H9 (cell line): ENCODE measurements at regions not wholly inside any gene's neighbourhood (a gene's known extent, or its start where the extent isn't known, plus 50 kb on each side); places are given as distances from the start of the nearest gene placed in this dataset.

Source experiments
- DNase-seq: peaks from one replicate; pipeline ENCODE4 v3.0.0-alpha.2; 2017
- H2AFZ ChIP-seq: one replicate; pipeline ENCODE4 v1.6.1; 2013; ENCODE audit warnings: mild to moderate bottlenecking, low read length, control low read depth, moderate library complexity
- H2AK5ac ChIP-seq: 2 replicates; pipeline ENCODE4 v1.6.1; 2013; ENCODE audit warnings: low read length, control low read depth, mixed read lengths; ENCODE audit not compliant: insufficient read length
- H2BK120ac ChIP-seq: one replicate; pipeline ENCODE4 v1.6.1; 2013; ENCODE audit warnings: low read depth, mild to moderate bottlenecking, low read length, control low read depth, inconsistent platforms; ENCODE audit not compliant: poor library complexity, severe bottlenecking
- H2BK12ac ChIP-seq: 2 replicates; pipeline ENCODE4 v1.6.1; 2013; ENCODE audit warnings: low read length, control low read depth, mixed read lengths, low read depth; ENCODE audit not compliant: insufficient read length
- H2BK15ac ChIP-seq: 2 replicates; pipeline ENCODE4 v1.6.1; 2013; ENCODE audit warnings: low read depth, low read length, control low read depth
- H2BK20ac ChIP-seq: one replicate; pipeline ENCODE4 v1.6.1; 2013; ENCODE audit warnings: low read depth, mild to moderate bottlenecking, low read length, control low read depth, inconsistent platforms; ENCODE audit not compliant: poor library complexity, severe bottlenecking
- H2BK5ac ChIP-seq: 2 replicates; pipeline ENCODE4 v1.6.1; 2013; ENCODE audit warnings: low read length, control low read depth, mixed read lengths; ENCODE audit not compliant: insufficient read length
- H3K14ac ChIP-seq: 2 replicates; pipeline ENCODE4 v1.6.1; 2013; ENCODE audit warnings: low read length, control low read depth; ENCODE audit not compliant: insufficient read depth
- H3K18ac ChIP-seq: 2 replicates; pipeline ENCODE4 v1.6.1; 2013; ENCODE audit warnings: low read depth, mild to moderate bottlenecking, mixed read lengths, low read length, control low read depth; ENCODE audit not compliant: insufficient read length
- H3K23ac ChIP-seq: 2 replicates; pipeline ENCODE4 v1.6.1; 2013; ENCODE audit warnings: low read length, control low read depth, mixed read lengths, low read depth; ENCODE audit not compliant: insufficient read length
- H3K23me2 ChIP-seq: 2 replicates; pipeline ENCODE4 v1.6.1; 2013; ENCODE audit warnings: low read depth, mild to moderate bottlenecking, mixed read lengths, low read length, control low read depth; ENCODE audit not compliant: insufficient read length, poor library complexity, severe bottlenecking
- H3K27ac ChIP-seq: 2 replicates; pipeline ENCODE4 v1.5.1; 2013; ENCODE audit warnings: low read length, control low read depth, mixed read lengths, low read depth; ENCODE audit not compliant: insufficient read length
- H3K27me3 ChIP-seq: 2 replicates; pipeline ENCODE4 v1.6.1; 2013; ENCODE audit warnings: low read length, control low read depth, inconsistent platforms; ENCODE audit not compliant: insufficient read depth
- H3K4ac ChIP-seq: 2 replicates; pipeline ENCODE4 v1.6.1; 2013; ENCODE audit warnings: low read depth, mild to moderate bottlenecking, control low read depth, inconsistent platforms, low read length, moderate library complexity
- H3K4me1 ChIP-seq: 2 replicates; pipeline ENCODE4 v1.6.1; 2013; ENCODE audit warnings: low read length, control low read depth, inconsistent platforms; ENCODE audit not compliant: insufficient read depth
- H3K4me2 ChIP-seq: 2 replicates; pipeline ENCODE4 v1.6.1; 2013; ENCODE audit warnings: low read length, control low read depth, mixed read lengths; ENCODE audit not compliant: insufficient read length, insufficient read depth
- H3K56ac ChIP-seq: 2 replicates; pipeline ENCODE4 v1.6.1; 2013; ENCODE audit warnings: low read depth, mild to moderate bottlenecking, mixed read lengths, low read length, control low read depth; ENCODE audit not compliant: insufficient read length
- H3K79me1 ChIP-seq: 2 replicates; pipeline ENCODE4 v1.6.1; 2013; ENCODE audit warnings: low read depth, mild to moderate bottlenecking, moderate library complexity, low read length, control low read depth, inconsistent platforms; ENCODE audit not compliant: insufficient read depth, poor library complexity, severe bottlenecking
- H3K79me2 ChIP-seq: 2 replicates; pipeline ENCODE4 v1.6.1; 2013; ENCODE audit warnings: low read length, control low read depth, inconsistent platforms; ENCODE audit not compliant: insufficient read depth
- H3K9ac ChIP-seq: 2 replicates; pipeline ENCODE4 v1.6.1; 2013; ENCODE audit warnings: low read length, control low read depth, mixed read lengths; ENCODE audit not compliant: insufficient read length; ENCODE audit errors: extremely low read depth
- H3K9me3 ChIP-seq: one replicate; pipeline ENCODE4 v1.6.1; 2013; ENCODE audit warnings: low read depth, low read length, inconsistent platforms; ENCODE audit not compliant: control insufficient read depth
- H3T11ph ChIP-seq: one replicate; pipeline ENCODE4 v1.6.1; 2013; ENCODE audit warnings: mild to moderate bottlenecking, low read length, control low read depth, inconsistent platforms
- H4K20me1 ChIP-seq: one replicate; pipeline ENCODE4 v1.6.1; 2013; ENCODE audit not compliant: control insufficient read depth, insufficient read length, insufficient read depth
- H4K5ac ChIP-seq: 2 replicates; pipeline ENCODE4 v1.6.1; 2013; ENCODE audit warnings: low read depth, mild to moderate bottlenecking, mixed read lengths, low read length, control low read depth; ENCODE audit not compliant: insufficient read length
- H4K8ac ChIP-seq: replicated peaks from 2 replicates; pipeline ENCODE4 v1.6.1; 2013; ENCODE audit warnings: low read length, control low read depth, mixed read lengths, low read depth; ENCODE audit not compliant: insufficient read length
- H4K91ac ChIP-seq: 2 replicates; pipeline ENCODE4 v1.6.1; 2013; ENCODE audit warnings: low read depth, mild to moderate bottlenecking, moderate library complexity, mixed read lengths, low read length, control low read depth; ENCODE audit not compliant: insufficient read length
- H3K27ac Mint-ChIP-seq, 3 experiments: 2 replicates in 2 of 3; 3 replicates in 1 of 3; pipeline ENCODE4 v1.8.0; 2020 to 2021; ENCODE audit warnings: mixed read lengths in 3 of 3, mild to moderate bottlenecking in 1 of 3, moderate library complexity in 1 of 3
- H3K27me3 Mint-ChIP-seq: 2 replicates; pipeline ENCODE4 v1.8.0; 2021; ENCODE audit warnings: low read depth, mild to moderate bottlenecking, moderate library complexity, mixed read lengths
- H3K36me3 Mint-ChIP-seq, 3 experiments: 2 replicates in 2 of 3; 3 replicates in 1 of 3; pipeline ENCODE4 v1.8.0; 2020 to 2021; ENCODE audit warnings: low read depth in 3 of 3, mixed read lengths in 3 of 3; ENCODE audit not compliant: insufficient read depth in 1 of 3
- H3K4me1 Mint-ChIP-seq, 2 experiments: 2 replicates each; pipeline ENCODE4 v1.8.0; 2020; ENCODE audit warnings: mixed read lengths in 2 of 2
- H3K4me3 Mint-ChIP-seq, 2 experiments: 2 replicates in 1 of 2; 3 replicates in 1 of 2; pipeline ENCODE4 v1.8.0; 2020 to 2021; ENCODE audit warnings: mild to moderate bottlenecking in 2 of 2, mixed read lengths in 2 of 2, moderate library complexity in 1 of 2
- H3K9me3 Mint-ChIP-seq, 2 experiments: 2 replicates in 1 of 2; 3 replicates in 1 of 2; pipeline ENCODE4 v1.8.0; 2020; ENCODE audit warnings: mild to moderate bottlenecking in 2 of 2, mixed read lengths in 2 of 2, moderate library complexity in 1 of 2
- CTCF ChIP-seq: fragments of 200-600 bp; sonication (generic); conservative IDR thresholded peaks from 3 replicates; pipeline ENCODE4 v1.8.0; 2021; ENCODE audit warnings: antibody characterized with exemption, mild to moderate bottlenecking
- WGBS: extraction: QIAGEN DNeasy Blood & Tissue Kit; methylation state at CpG from one replicate; pipeline ENCODE4 v1.1.7; 2013; ENCODE audit warnings: missing lambda C conversion rate, low lambda C conversion rate, mixed read lengths; ENCODE audit not compliant: insufficient read length; ENCODE audit errors: extremely low coverage; 5-methylcytosine and 5-hydroxymethylcytosine counted together

- H3T11ph ChIP-seq = no peak overlapping the region
- peaks cover 21% of the 10 kb centered on the region; the same call in 1 of the 2 replicates for H3K27me3 ChIP-seq
- H3K27me3 Mint-ChIP-seq = peaks cover 94% of the 10 kb centered on the region
- H4K91ac ChIP-seq = no peak overlapping the region
- H3K79me1 ChIP-seq = no peaks in the 10 kb centered on the region
- H2BK12ac ChIP-seq = no peak overlapping the region
- no peak overlapping the region for H3K9ac ChIP-seq
- TF ChIP-seq CTCF = no peak
- H3K4ac ChIP-seq = no peak overlapping the region
- no peak overlapping the region for H2BK120ac ChIP-seq
- H3K56ac ChIP-seq = no peak overlapping the region
- H4K8ac ChIP-seq = no peak overlapping the region
- no peak overlapping the region for H3K27ac Mint-ChIP-seq
- H2AFZ ChIP-seq = no peak overlapping the region
- H3K14ac ChIP-seq = no peak overlapping the region
- no peak overlapping the region for H2BK15ac ChIP-seq
- H4K5ac ChIP-seq = no peak overlapping the region
- H3K4me1 ChIP-seq = peaks cover 3% of the 10 kb centered on the region; the same call in 1 of the 2 replicates
- H3K23me2 ChIP-seq = peaks cover 19% of the 10 kb centered on the region
- no peak overlapping the region for H3K18ac ChIP-seq
- no peaks in the 10 kb centered on the region for H3K9me3 ChIP-seq
- H3K23ac ChIP-seq = no peak overlapping the region
- no peak overlapping the region for H3K27ac ChIP-seq
- no peak overlapping the region for H2BK5ac ChIP-seq
- DNase-seq = peak; percentile 36
- H3K79me2 ChIP-seq = no peaks in the 10 kb centered on the region
- H3K36me3 Mint-ChIP-seq = no peaks in the 10 kb centered on the region
- no peak overlapping the region for H2AK5ac ChIP-seq
- no peak overlapping the region for H2BK20ac ChIP-seq
- H4K20me1 ChIP-seq = no peaks in the 10 kb centered on the region
- no CpG with 5 or more reads among the region's 8 CpGs for WGBS
- H3K4me3 Mint-ChIP-seq = peak overlapping the region; percentile 72 to 91
- no peaks in the 10 kb centered on the region; a peak in 1 of 5 replicates for H3K9me3 Mint-ChIP-seq
- peaks cover 38 to 45% of the 10 kb centered on the region in 2 experiments for H3K4me1 Mint-ChIP-seq
- peak overlapping the region; percentile 79 for H3K4me2 ChIP-seq
Observed at GRCh38 chr14:73785336-73785833, 66.2 kb upstream of the PTGR2 start.
